Activated T-helper 17 cell treated with anti-CD3 and anti-CD28 coated beads, Interleukin-2, amount 50 U/mL, for 72 hours (primary cell): ENCODE measurements at regions not wholly inside any gene's neighbourhood (a gene's known extent, or its start where the extent isn't known, plus 50 kb on each side); places are given as distances from the start of the nearest gene placed in this dataset.
"Not testable (repeated sequence)": the region's sequence is repeated elsewhere in the genome, so short reads cannot be mapped to it uniquely, and the experiment has no call there.

Experiments
- ATAC-seq: fragments of 150-1000 bp; cut with Tn5 transposase; replicated peaks from 2 replicates; pipeline ENCODE4 v1.10.0; 2021; ENCODE audit warnings: mild to moderate bottlenecking, moderate library complexity
- H3K27ac Mint-ChIP-seq: one replicate; pipeline ENCODE4 v1.8.0; 2022; ENCODE audit warnings: mixed read lengths
- H3K27me3 Mint-ChIP-seq: one replicate; pipeline ENCODE4 v1.8.0; 2022; ENCODE audit warnings: mixed read lengths
- H3K36me3 Mint-ChIP-seq: one replicate; pipeline ENCODE4 v1.8.0; 2022; ENCODE audit warnings: low read depth, mild to moderate bottlenecking, mixed read lengths
- H3K4me1 Mint-ChIP-seq: one replicate; pipeline ENCODE4 v1.8.0; 2022; ENCODE audit warnings: mixed read lengths
- H3K4me3 Mint-ChIP-seq: one replicate; pipeline ENCODE4 v1.8.0; 2022; ENCODE audit warnings: mild to moderate bottlenecking, mixed read lengths
- H3K9me3 Mint-ChIP-seq: one replicate; pipeline ENCODE4 v1.8.0; 2022; ENCODE audit warnings: mixed read lengths

DNA sequence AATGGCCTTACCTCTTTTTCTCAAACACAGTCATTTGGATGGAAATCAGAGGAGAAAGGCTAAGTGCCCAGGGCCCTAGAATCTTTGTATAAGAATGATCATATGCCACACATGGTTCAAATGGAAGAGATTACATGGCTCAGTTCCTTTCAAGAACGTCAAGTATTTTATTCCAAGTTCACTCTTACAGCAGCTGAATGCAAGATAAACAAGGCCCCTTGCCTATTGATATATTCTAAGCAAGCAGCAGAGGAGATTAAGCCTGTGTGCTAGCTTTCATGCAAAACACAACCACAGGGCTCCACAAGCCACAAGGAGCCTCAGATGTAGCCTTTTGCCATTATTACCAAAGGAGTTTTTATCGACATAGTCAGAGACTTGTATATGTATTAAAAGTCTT, 55.3 kb upstream of the SLCO6A1 start:
- no peak overlapping the region for H3K4me3 Mint-ChIP-seq

DNA sequence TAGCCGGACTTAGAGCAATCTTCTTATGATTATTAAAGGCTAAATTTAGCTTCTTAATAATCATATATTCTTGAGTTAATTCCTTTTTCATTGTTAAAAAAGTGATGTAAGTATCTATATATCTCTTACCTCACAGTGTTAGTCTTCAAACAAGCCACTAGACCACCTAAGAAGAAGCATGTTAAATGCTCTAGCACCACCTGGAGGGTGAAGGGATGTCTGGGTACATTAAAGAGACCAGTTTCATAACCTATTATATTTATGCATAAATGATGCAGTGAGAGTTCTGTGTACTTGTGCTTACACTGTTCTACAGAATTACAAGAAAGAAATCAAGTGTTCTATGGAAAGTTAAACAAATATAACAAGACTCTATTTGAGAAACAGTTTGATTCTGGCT, 55.9 kb upstream of the SLCO6A1 start:
- no peaks in the 10 kb centered on the region for H3K4me1 Mint-ChIP-seq

More for the DNA sequence above, 55.3 kb upstream of the SLCO6A1 start:
- H3K27me3 Mint-ChIP-seq = peaks cover 10% of the 10 kb centered on the region
- no peaks in the 10 kb centered on the region for H3K4me1 Mint-ChIP-seq
- H3K9me3 Mint-ChIP-seq = peaks cover 8% of the 10 kb centered on the region
- H3K27ac Mint-ChIP-seq = no peak overlapping the region
- no peak for ATAC-seq
- no peaks in the 10 kb centered on the region for H3K36me3 Mint-ChIP-seq

DNA sequence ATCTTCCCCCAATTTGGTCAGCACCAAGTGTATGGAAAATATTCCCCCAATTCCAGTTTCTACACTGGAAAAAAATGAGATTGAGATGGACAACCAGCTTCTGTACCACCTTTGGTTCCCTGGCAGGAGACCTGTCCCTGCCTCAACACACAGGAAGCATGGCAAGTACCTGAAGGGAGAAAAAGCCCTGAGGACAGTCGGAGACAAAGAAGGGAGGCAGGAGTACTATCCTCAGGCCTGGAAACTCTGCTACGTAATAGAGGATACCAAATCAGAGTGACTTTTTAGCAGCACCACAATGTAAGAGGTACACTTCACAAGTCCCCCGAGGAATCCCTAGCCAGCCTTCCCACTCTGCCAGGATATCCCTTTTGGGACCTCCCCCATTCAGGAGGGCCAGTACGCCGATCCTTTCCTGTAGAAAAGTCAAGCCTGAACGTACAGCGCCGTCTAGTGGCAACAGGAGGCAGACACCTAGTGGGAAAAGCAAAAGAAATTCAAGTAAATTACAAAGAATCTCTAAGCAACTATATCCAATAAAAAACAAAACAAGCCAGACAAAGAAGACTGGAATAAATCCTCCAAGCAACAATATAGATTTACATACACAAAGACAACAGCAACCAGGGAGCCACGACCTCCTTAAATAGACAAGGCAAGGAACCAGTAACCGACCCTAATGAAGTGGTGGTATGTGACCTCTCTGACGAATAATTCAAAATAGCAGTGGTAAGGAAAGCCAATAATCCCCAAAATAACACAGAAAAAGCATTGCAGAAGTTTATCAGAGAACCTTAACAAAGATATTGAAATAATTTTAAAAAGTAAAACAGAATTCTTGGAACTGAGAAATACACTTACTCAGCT, 63.3 kb upstream of the SLCO6A1 start:
- ATAC-seq = no peak
- Mint-ChIP-seq H3K4me3 (no peak overlapping the region), H3K9me3 (peaks cover 8% of the 10 kb centered on the region), H3K4me1 (no peaks in the 10 kb centered on the region), H3K27ac (no peak overlapping the region), H3K36me3 (no peaks in the 10 kb centered on the region), H3K27me3 (peaks cover 13% of the 10 kb centered on the region)

More for the DNA sequence above, 55.9 kb upstream of the SLCO6A1 start:
- Mint-ChIP-seq H3K27ac (no peak overlapping the region), H3K27me3 (peaks cover 10% of the 10 kb centered on the region), H3K36me3 (no peaks in the 10 kb centered on the region), H3K9me3 (peaks cover 6% of the 10 kb centered on the region), H3K4me3 (no peak overlapping the region)
- no peak for ATAC-seq

GRCh38 chr5:102570747-102571146, 71.9 kb upstream of the SLCO6A1 start:
- Mint-ChIP-seq H3K4me1 (no peaks in the 10 kb centered on the region), H3K36me3 (no peaks in the 10 kb centered on the region), H3K9me3 (no peaks in the 10 kb centered on the region), H3K27me3 (peaks cover 9% of the 10 kb centered on the region), H3K4me3 (no peak overlapping the region), H3K27ac (no peak overlapping the region)
- ATAC-seq = no peak

DNA sequence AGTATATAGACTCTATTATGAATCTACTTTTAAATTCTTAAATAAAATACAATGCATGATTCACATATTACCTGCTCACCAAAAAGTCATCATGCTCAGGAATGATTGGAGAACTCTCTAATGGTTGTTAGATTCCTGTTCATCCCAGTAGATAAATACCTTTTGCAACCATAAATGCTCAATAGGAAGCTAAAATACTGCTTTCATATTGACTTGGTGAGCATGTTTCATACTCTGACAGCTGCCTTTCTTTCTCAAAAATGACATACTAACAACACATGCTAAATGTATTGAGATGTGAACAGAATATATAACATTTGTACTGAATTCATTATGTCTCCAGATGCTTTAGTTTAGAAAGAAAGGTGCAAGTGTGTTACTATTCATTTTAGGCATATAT, 79.6 kb upstream of the SLCO6A1 start:
- ATAC-seq = no peak
- Mint-ChIP-seq H3K36me3 (no peaks in the 10 kb centered on the region), H3K27ac (no peak overlapping the region), H3K27me3 (no peaks in the 10 kb centered on the region), H3K4me3 (no peak overlapping the region), H3K9me3 (no peaks in the 10 kb centered on the region), H3K4me1 (no peaks in the 10 kb centered on the region)

DNA sequence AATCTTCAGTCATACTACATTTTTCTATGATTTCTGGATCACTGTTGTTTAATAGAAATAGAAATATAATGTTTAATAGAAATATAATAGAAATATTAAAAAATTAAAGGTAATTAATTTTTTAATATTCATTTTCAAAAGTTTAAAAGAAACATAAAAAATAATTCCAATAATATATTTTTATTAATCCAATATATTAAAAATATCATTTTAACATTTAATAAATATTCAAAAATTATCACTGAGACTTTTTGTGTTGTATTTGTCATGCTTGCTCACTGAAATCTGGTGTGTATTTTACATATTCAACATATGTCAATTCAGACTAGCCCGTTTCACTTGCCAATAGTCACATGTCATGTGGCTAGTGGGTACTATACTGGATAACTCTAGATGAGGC, 80.6 kb upstream of the SLCO6A1 start:
- Mint-ChIP-seq H3K4me1 (peaks cover 4% of the 10 kb centered on the region), H3K9me3 (no peaks in the 10 kb centered on the region), H3K36me3 (no peaks in the 10 kb centered on the region), H3K4me3 (no peak overlapping the region), H3K27me3 (no peaks in the 10 kb centered on the region), H3K27ac (no peak overlapping the region)
- ATAC-seq = no peak

GRCh38 chr5:102581011-102581410, 82.2 kb upstream of the SLCO6A1 start:
- Mint-ChIP-seq H3K27ac (no peak overlapping the region), H3K9me3 (no peaks in the 10 kb centered on the region), H3K36me3 (no peaks in the 10 kb centered on the region), H3K27me3 (no peaks in the 10 kb centered on the region), H3K4me3 (no peak overlapping the region), H3K4me1 (peaks cover 4% of the 10 kb centered on the region)
- no peak for ATAC-seq

DNA sequence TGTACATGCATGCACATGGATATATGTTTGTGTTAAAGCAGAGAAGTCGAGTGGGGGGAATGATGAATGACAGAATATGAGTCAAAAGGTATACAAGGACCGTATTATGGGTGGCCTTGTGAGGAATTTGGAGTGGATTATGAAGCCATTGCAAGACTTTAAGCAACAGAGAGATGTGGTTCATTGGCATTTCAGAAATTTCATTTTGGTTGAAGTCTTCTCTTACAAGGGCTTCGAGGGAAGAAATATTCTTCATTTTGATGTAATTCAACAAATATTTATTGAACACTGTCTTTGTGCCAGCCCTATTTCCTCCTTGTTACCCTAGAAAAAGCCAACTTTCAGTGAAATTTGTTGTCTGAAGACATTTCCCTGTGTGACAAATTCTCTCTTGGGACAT, 83.9 kb upstream of the SLCO6A1 start:
- Mint-ChIP-seq H3K36me3 (no peaks in the 10 kb centered on the region), H3K4me1 (peaks cover 4% of the 10 kb centered on the region), H3K27ac (no peak overlapping the region), H3K4me3 (no peak overlapping the region), H3K27me3 (peaks cover under 1% of the 10 kb centered on the region), H3K9me3 (no peaks in the 10 kb centered on the region)
- ATAC-seq = no peak

- no peak overlapping the region for H3K27ac Mint-ChIP-seq
- H3K36me3 Mint-ChIP-seq = no peaks in the 10 kb centered on the region
- no peak for ATAC-seq
- peaks cover 4% of the 10 kb centered on the region for H3K4me1 Mint-ChIP-seq
- peaks cover 4% of the 10 kb centered on the region for H3K27me3 Mint-ChIP-seq
- H3K4me3 Mint-ChIP-seq = no peak overlapping the region
- no peaks in the 10 kb centered on the region for H3K9me3 Mint-ChIP-seq
Observed at GRCh38 chr5:102583276-102584124, 84.7 kb upstream of the SLCO6A1 start.

DNA sequence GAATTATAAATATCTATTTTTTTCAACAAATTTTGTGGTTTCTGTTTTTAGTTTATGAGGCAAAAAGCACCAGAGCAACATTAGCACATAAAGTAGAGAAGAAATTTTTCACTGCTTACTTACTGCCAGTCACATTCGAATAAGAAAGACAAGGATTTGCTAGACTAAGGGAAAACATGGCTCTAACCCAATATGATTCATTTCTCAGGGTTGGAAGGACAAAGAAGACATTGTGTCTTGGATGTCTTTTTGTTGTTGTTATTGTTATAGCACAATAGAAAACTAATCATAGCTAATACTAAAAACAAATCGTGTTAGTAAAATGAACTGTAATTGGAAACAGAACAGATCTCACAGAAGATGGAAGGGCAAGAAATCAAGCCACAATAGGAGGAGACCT, 90.9 kb upstream of the SLCO6A1 start:
- no peaks in the 10 kb centered on the region for H3K36me3 Mint-ChIP-seq
- H3K4me3 Mint-ChIP-seq = no peak overlapping the region
- H3K4me1 Mint-ChIP-seq = no peaks in the 10 kb centered on the region
- H3K27me3 Mint-ChIP-seq = peaks cover 11% of the 10 kb centered on the region
- no peak overlapping the region for H3K27ac Mint-ChIP-seq
- peaks cover 3% of the 10 kb centered on the region for H3K9me3 Mint-ChIP-seq
- ATAC-seq = no peak

DNA sequence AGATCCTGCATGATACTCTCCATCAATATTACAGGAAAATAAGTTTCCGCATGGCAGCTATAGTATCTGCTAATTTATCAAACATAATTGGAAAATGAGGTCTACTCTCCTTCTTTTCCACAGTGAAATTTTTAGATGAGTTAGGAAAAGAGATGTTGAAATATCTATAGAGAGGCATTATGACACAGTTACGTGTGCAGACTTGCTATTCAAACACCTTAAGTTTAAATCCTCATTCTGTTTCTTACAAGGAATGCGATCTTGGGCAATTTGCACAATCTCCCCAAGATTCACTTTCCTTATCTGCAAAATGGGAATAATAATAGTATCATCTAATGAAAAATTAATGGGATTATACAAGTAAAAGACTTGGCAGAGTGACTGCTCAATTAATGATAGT, 91.7 kb upstream of the SLCO6A1 start:
- H3K27me3 Mint-ChIP-seq = peaks cover 11% of the 10 kb centered on the region
- H3K4me1 Mint-ChIP-seq = no peaks in the 10 kb centered on the region
- no peak for ATAC-seq
- H3K4me3 Mint-ChIP-seq = no peak overlapping the region
- no peak overlapping the region for H3K27ac Mint-ChIP-seq
- H3K36me3 Mint-ChIP-seq = no peaks in the 10 kb centered on the region
- H3K9me3 Mint-ChIP-seq = peaks cover 3% of the 10 kb centered on the region

- peaks cover 11% of the 10 kb centered on the region for H3K27me3 Mint-ChIP-seq
- H3K4me1 Mint-ChIP-seq = no peaks in the 10 kb centered on the region
- H3K36me3 Mint-ChIP-seq = no peaks in the 10 kb centered on the region
- no peak overlapping the region for H3K27ac Mint-ChIP-seq
- ATAC-seq = peak; percentile 92
- no peak overlapping the region for H3K4me3 Mint-ChIP-seq
- H3K9me3 Mint-ChIP-seq = peaks cover 3% of the 10 kb centered on the region
Observed at GRCh38 chr5:102591650-102592049, 92.8 kb upstream of the SLCO6A1 start.

DNA sequence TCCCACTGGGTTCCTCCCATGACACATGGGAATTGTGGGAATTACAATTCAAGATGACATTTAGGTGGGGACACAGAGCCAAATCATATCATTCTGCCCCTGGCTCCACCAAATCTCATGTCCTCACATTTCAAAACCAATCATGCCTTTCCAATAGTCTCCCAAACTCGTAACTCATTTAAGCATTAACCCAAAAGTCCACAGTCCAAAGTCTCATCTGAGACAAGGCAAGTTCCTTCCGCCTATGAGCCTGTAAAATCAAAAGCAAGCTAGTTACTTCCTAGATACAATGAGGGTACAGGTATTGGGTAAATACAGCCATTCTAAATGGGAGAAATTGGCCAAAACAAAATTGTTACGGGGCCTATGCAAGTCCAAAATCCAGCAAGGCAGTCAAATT, 93.8 kb upstream of the SLCO6A1 start:
- H3K36me3 Mint-ChIP-seq, H3K9me3 Mint-ChIP-seq, H3K27ac Mint-ChIP-seq, H3K4me3 Mint-ChIP-seq, ATAC-seq, H3K4me1 Mint-ChIP-seq: not testable (repeated sequence)
- peaks cover 11% of the 10 kb centered on the region for H3K27me3 Mint-ChIP-seq

GRCh38 chr5:102594192-102594591, 95.4 kb upstream of the SLCO6A1 start:
- Mint-ChIP-seq H3K9me3 (peaks cover 3% of the 10 kb centered on the region), H3K27me3 (peaks cover 8% of the 10 kb centered on the region), H3K27ac (no peak overlapping the region), H3K36me3 (no peaks in the 10 kb centered on the region), H3K4me3 (no peak overlapping the region), H3K4me1 (no peaks in the 10 kb centered on the region)
- ATAC-seq = no peak

- Mint-ChIP-seq H3K4me1 (no peaks in the 10 kb centered on the region), H3K4me3 (no peak overlapping the region), H3K27ac (no peak overlapping the region), H3K27me3 (peaks cover 4% of the 10 kb centered on the region), H3K36me3 (no peaks in the 10 kb centered on the region), H3K9me3 (peaks cover 3% of the 10 kb centered on the region)
- peak; percentile 32 for ATAC-seq
Observed at GRCh38 chr5:102595332-102595731, 96.5 kb upstream of the SLCO6A1 start.
